Pulmonary artery endothelial cell (primary cell): ENCODE measurements at regions not wholly inside any gene's neighbourhood (a gene's known extent, or its start where the extent isn't known, plus 50 kb on each side); places are given as distances from the start of the nearest gene placed in this dataset.

Experiments
- DNase-seq: peaks from one replicate; pipeline ENCODE4 v3.0.0-alpha.2; 2011; ENCODE audit warnings: low read depth, low spot score

DNA sequence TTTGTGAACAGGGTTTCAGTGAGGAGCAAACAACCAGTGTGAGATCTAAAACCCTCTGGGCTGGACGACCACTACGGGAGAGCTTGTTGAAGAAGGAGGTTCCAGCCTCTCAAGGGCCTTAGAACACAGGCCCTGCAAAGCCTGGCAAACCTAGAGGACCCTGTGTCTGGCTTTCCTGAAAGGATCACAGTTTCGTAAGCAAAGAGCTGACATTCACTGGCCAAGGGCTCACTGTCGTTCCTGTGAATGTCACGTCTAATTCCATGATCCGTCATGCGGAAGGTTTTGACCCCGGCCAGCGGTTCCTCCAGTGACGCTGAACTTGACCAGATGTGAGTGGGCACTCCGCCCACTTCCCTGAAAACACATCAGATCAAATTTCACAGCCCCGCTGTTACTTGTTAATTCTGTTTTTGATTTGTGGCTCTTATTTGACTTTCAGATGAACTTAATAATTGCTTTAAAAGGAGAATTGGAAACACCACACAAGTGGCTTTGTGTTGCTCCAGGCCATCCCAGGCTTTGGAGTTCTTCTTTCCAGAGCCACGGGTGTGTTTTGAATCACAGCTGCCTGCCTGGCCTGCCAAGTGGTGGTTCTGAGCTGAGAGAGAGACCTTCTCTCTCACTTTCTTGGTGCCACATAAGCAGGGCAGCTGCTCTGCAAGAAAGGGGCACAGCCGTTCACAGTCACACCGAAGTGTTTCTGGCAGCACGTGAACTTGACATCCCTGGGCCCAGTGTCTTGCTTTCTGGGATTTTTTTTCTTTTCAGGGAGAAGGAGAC, 308.4 kb downstream of the NDUFA10 start:
- no peak for DNase-seq

GRCh38 chr2:239716009-239716408, 309.1 kb downstream of the NDUFA10 start:
- no peak for DNase-seq

DNA sequence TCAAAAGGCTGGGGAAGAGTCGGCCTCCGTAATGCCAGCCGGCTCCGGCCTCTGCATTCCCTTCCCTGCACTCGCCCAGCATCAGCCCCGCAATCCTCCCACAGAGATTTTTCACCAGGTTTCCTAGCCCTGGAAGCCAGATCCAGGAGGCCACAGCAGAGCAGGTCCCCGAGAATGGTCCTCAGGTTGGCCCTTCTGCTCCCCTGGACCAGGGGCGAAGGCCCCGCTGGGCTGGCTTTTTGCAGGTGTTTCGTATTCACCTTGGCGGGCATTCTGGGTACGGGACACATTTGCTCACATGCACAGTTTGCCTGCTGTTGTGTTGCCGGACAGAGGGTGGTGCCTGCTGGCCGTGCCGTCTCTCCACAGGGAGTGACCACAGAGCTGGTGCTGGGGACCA, 309.5 kb downstream of the NDUFA10 start:
- DNase-seq, result no peak

GRCh38 chr2:239715202-239715601, 309.9 kb downstream of the NDUFA10 start:
- DNase-seq, result no peak

DNA sequence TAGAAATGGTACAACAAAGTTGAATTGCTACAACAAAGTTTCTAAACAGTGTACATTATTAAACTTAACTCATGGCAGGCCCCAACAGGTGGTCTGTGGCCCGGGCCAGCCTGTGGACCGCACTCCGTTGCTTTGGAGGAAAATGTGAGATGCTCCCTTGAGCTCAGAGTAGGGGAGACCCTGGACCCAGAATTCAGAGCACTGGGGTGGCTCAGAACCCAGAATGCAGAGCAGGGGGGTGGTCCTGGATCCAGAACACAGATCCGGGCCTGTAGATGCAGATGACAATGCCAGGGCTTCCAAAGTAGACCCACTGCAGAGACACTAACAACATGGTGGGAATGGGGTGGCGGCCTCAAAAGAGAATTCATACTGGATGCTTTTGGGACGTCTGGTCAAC, 311.0 kb downstream of the NDUFA10 start:
- DNase-seq, result no peak

DNA sequence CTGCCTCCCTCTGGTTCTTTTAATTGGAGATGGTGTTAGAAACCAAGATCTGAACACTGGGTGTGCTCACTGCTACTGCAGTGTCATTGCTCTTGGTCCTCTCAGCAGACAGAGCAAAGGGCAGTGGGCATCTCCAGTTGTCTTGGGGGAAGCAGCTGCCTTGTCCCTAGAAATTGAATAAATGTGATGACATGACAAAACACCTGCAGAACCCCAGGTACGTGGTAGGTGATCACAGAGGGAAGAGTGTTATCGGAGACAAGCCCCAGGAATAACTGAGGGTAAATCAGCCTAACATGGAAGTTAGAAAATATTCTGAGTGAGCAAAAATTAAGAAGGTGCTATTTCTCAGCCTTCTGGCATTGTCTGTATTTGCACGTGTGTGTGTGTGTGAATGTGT, 311.9 kb upstream of the HDAC4 start:
- DNase-seq, result no peak

DNA sequence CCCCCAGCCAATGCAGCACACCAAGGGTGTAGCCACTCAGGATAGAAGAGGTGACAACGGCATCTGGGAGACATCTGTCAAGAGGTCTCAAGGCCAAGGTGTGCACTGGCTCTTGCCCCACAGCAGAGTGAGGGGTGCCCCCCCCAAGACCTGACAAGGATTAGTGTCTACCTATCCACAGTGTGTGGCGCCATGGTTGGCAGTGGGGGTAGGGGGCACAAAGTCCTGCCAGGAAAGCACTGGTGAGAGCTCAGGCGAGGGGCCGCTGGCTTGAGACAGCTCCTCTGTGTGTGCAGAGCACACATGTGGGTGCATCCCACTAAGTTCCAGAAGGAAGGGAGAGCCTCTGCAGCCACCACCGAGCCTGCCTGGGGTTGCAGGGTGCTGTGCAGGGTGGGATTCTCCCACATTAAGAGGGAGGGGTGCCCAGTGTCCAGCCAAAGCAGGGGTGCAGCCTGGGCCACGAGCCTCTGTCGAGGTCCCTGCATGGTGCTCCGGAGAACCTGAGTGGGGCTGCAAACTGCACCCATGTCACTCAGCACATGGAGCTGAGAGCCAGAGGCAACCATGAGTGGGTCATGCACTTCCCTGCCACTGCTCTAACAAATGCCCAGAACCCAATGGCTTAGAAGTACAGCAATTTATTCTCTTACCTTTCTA, 311.2 kb upstream of the HDAC4 start:
- DNase-seq, result no peak

DNA sequence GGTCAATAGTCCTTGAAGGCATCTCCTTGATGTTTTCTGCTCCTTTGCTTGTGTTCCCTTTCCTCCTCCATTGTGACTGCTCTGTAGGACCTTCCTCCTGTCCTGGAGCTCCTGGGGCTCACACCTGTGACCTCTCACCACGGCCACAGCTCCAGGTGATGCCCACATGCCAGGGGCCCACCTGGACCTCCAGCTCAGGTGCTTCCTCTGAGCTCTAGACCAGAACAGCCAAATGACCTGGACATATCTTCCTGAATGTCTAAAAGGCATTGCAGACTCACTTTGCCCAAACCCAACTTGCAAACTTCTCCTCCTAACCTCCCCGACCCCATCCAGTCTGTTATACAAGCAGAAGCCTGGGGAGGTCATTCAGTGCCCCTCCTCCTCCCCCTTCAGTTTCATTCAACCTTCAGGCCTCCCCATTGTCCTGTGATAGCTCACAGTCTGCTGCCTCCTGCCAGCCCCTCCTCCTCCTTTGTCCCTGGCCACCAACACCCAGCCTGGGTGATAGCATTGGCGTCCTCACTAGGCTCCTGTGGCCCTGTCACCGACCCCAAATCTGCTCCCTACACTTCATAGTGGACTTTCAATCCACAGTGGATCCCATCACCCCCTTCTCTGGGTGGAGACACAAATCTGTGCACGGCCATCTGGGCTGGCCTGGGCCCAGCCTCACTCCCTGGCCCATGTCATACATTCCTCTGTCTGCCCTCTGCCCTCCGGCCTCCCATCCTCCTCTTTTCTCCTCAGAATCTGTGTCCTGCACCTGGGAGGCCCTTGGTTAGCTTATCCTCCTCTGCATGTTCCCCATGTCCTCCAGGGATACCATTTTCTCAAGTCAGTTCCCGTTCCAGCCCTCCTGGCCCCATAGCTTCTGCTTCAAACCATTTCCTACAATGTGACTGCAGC, 310.4 kb upstream of the HDAC4 start:
- no peak for DNase-seq

DNA sequence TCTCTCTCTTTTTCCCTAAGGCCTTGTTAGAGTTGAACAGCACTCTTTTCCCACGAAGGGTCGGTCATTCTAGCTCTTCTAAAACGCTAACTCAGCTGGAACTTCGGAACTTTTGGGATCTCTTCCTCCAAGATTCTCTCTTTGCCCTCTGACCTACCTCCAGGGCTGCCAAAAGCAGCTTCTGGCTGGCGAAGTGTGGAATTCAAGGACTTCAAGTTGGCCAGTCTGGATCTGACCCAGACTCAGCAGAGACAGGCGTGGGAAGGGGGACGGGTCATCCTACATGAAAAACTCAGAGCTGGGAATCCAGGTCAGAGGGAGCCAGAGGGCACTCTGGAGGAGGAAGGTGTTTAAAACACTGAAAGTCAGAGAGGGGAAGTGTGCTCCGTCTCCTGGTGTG, 305.5 kb upstream of the HDAC4 start:
- DNase-seq, result no peak

- DNase-seq, result no peak
Observed at GRCh38 chr2:239704737-239705136, 303.9 kb upstream of the HDAC4 start.

- DNase-seq, result no peak
Observed at GRCh38 chr2:239703834-239704233, 303.0 kb upstream of the HDAC4 start.

- no peak for DNase-seq
Observed at GRCh38 chr2:239700686-239701345, 300.0 kb upstream of the HDAC4 start.

- no peak for DNase-seq
Observed at GRCh38 chr2:239697399-239698164, 296.8 kb upstream of the HDAC4 start.

GRCh38 chr2:239696559-239697207, 295.9 kb upstream of the HDAC4 start:
- DNase-seq, result no peak

- no peak for DNase-seq
Observed at GRCh38 chr2:239695728-239696240, 295.0 kb upstream of the HDAC4 start.

DNA sequence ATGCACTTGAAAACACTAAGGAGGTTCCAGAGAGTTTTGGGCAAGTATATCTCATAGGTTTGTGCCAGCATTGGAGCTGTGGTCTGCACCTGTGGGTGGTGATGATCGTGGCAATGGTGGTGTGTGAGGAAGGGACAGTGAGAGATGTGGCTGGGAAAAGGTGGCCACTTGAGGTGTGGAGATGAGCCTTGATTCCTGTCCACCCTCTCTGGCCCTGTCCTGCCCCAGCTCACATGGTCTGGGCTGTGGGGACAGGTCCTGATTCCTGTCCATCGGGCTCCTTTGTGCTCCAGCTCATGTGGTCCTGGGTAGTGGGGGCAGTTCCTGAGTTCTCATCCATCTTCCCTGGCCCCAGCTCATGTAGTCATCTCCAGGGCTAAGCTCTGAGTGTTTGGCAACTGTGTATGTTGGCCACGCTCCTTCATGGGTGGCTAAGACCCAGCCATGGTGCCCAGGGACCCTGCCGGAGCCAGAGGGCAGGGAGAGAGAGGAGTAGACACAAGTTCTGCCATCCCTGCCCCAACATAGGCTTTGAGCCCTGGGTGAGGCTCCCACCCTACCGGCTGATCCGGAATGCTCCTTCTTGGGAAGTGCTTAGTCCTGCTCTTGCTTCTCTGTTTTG, 294.4 kb upstream of the HDAC4 start:
- DNase-seq, result no peak

- DNase-seq, result no peak
Observed at GRCh38 chr2:239694487-239694886, 293.7 kb upstream of the HDAC4 start.

DNA sequence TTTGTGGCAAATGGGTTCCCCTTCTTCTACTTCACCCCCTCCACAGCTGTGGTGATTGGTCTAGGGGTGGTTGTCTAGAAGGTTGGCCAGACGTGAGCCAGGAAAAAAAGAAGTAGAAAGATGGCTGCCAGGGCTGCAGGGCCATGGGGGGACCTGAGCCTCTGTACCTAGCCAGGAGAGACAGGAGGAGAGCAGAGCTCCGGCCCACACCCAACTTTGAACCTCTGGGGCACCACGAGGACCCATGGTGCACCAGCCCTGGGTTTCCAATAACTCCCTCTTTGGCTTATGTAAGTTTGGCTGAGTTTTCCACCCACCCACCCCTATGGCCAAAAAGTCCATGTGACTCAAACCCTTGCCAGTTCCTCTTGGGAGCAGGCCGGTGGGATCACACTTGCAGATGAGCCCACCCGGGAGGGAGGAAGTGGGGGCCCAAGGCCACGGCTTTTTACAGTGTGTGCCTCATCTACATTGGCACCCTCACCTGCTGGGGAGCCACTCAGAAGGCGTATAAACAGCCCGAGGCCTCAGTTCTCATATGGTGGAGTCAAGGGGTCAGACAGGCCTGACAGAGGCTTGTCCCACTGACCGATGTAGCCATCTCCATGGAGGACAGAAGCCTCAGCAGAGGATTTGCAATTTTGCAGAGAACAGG, 293.1 kb upstream of the HDAC4 start:
- DNase-seq, result no peak

- no peak for DNase-seq
Observed at GRCh38 chr2:239693330-239693729, 292.5 kb upstream of the HDAC4 start.
